Right ventricle myocardium inferior (tissue), 1 donor: ENCODE measurements at regions not wholly inside any gene's neighbourhood (a gene's known extent, or its start where the extent isn't known, plus 50 kb on each side); places are given as distances from the start of the nearest gene placed in this dataset.

Experiments
- ATAC-seq: fragments of 200-7000 bp; cut with Tn5 transposase; one replicate; pipeline ENCODE4 v1.9.1; 2020; ENCODE audit warnings: mild to moderate bottlenecking, moderate library complexity
- DNase-seq: peaks from one replicate; pipeline ENCODE4 v3.0.0; 2021; ENCODE audit errors: missing footprints
- intact Hi-C: fragments of 100-400 bp; cut with DNase I; formaldehyde crosslinking; loops from one replicate; pipeline ENCODE4 v1.11.0; 2022
- donor health status: DM: no; HTN: yes; CAD: no; lungs with severe emphysema.

GRCh38 chr5:58359981-58360380, 99.9 kb downstream of the PLK2 start:
- ATAC-seq = no peak
- no peak for DNase-seq
- intact Hi-C loops = loop anchor here (10.0 kb wide), 1 partner anchor 95 kb away; no protein-coding TSS in a partner anchor

GRCh38 chr5:58358501-58359178, 101.2 kb downstream of the PLK2 start:
- ATAC-seq = no peak
- intact Hi-C loops = no loop called here
- DNase-seq = no peak

- intact Hi-C loops = no loop called here
- no peak for ATAC-seq
- no peak for DNase-seq
Observed at GRCh38 chr5:58357799-58358500, 101.9 kb downstream of the PLK2 start.

GRCh38 chr5:58357121-58357520, 102.8 kb downstream of the PLK2 start:
- ATAC-seq = no peak
- no peak for DNase-seq

GRCh38 chr5:58356662-58357061, 103.2 kb downstream of the PLK2 start:
- ATAC-seq (no peak), DNase-seq (no peak)
- intact Hi-C loops = no loop called here

More at GRCh38 chr5:58357121-58357520, 102.8 kb downstream of the PLK2 start:
- intact Hi-C loops = no loop called here

GRCh38 chr5:58354827-58355226, 105.1 kb downstream of the PLK2 start:
- no peak for ATAC-seq

GRCh38 chr5:58353992-58354391, 105.9 kb downstream of the PLK2 start:
- intact Hi-C loops = no loop called here
- no peak for ATAC-seq
- DNase-seq = no peak

More at GRCh38 chr5:58354827-58355226, 105.1 kb downstream of the PLK2 start:
- intact Hi-C loops = no loop called here
- no peak for DNase-seq

GRCh38 chr5:58351190-58351589, 108.7 kb downstream of the PLK2 start:
- intact Hi-C loops = no loop called here
- no peak for ATAC-seq
- DNase-seq = no peak

GRCh38 chr5:58348996-58349728, 110.7 kb downstream of the PLK2 start:
- intact Hi-C loops = no loop called here
- ATAC-seq (no peak), DNase-seq (no peak)

- ATAC-seq = no peak
- DNase-seq = no peak
- intact Hi-C loops = no loop called here
Observed at GRCh38 chr5:58346041-58346440, 113.8 kb downstream of the PLK2 start.

GRCh38 chr5:58341476-58341875, 118.4 kb downstream of the PLK2 start:
- DNase-seq (no peak), ATAC-seq (no peak)
- intact Hi-C loops = no loop called here

- DNase-seq = no peak
- ATAC-seq = no peak
- intact Hi-C loops = no loop called here
Observed at GRCh38 chr5:58335518-58335917, 124.4 kb downstream of the PLK2 start.

GRCh38 chr5:58334035-58334434, 125.9 kb downstream of the PLK2 start:
- DNase-seq = no peak
- intact Hi-C loops = no loop called here
- no peak for ATAC-seq

GRCh38 chr5:58330781-58331180, 129.1 kb downstream of the PLK2 start:
- intact Hi-C loops = no loop called here
- ATAC-seq (no peak), DNase-seq (no peak)

GRCh38 chr5:58327289-58327688, 132.6 kb downstream of the PLK2 start:
- ATAC-seq (no peak), DNase-seq (no peak)
- intact Hi-C loops = no loop called here

GRCh38 chr5:58326022-58326421, 133.9 kb downstream of the PLK2 start:
- intact Hi-C loops = no loop called here
- DNase-seq (no peak), ATAC-seq (no peak)

- no peak for DNase-seq
- intact Hi-C loops = no loop called here
- ATAC-seq = no peak
Observed at GRCh38 chr5:58322453-58322852, 137.4 kb downstream of the PLK2 start.

- no peak for ATAC-seq
- no peak for DNase-seq
- intact Hi-C loops = no loop called here
Observed at GRCh38 chr5:58318468-58318867, 141.4 kb downstream of the PLK2 start.

GRCh38 chr5:58317808-58318207, 142.1 kb downstream of the PLK2 start:
- ATAC-seq = no peak
- no peak for DNase-seq
- intact Hi-C loops = no loop called here

- no peak for ATAC-seq
- no peak for DNase-seq
- intact Hi-C loops = no loop called here
Observed at GRCh38 chr5:58317009-58317408, 142.9 kb downstream of the PLK2 start.
